ENCODE measurements at regions not wholly inside any gene's neighbourhood (a gene's known extent, or its start where the extent isn't known, plus 50 kb on each side); places are given as distances from the start of the nearest gene placed in this dataset.
"Not testable (repeated sequence)": the region's sequence is repeated elsewhere in the genome, so short reads cannot be mapped to it uniquely, and the experiment has no call there.

DNA sequence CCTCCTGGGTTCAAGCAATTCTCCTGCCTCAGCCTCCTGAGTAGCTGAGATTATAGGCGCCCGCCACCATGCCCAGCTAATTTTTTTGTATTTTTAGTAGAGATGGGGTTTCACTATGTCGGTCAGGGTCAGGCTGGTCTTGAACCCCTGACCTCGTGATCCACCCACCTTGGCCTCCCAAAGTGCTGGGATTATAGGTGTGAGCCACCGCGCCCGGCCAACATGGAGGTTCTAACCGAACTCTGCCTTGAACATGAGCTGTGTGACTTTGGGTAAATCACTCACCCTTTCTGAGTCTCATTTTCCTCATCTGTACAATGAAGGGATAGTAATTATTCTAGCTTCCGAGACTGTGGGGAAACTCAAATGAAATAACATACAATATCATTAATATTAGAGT lies 133.5 kb upstream of the RFLNA start:
- not testable (repeated sequence) for TF ChIP-seq POLR2A (IDR thresholded peaks at IDR 0.05)
- TF ChIP-seq, protein P1, sequence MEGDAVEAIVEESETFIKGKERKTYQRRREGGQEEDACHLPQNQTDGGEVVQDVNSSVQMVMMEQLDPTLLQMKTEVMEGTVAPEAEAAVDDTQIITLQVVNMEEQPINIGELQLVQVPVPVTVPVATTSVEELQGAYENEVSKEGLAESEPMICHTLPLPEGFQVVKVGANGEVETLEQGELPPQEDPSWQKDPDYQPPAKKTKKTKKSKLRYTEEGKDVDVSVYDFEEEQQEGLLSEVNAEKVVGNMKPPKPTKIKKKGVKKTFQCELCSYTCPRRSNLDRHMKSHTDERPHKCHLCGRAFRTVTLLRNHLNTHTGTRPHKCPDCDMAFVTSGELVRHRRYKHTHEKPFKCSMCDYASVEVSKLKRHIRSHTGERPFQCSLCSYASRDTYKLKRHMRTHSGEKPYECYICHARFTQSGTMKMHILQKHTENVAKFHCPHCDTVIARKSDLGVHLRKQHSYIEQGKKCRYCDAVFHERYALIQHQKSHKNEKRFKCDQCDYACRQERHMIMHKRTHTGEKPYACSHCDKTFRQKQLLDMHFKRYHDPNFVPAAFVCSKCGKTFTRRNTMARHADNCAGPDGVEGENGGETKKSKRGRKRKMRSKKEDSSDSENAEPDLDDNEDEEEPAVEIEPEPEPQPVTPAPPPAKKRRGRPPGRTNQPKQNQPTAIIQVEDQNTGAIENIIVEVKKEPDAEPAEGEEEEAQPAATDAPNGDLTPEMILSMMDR (IDR thresholded peaks at IDR 0.05 in 4 of 5, conservative IDR thresholded peaks at IDR 0.05 in 1 of 5), result not testable (repeated sequence)
